Thyroid gland (tissue), 4 donors: ENCODE measurements at regions not wholly inside any gene's neighbourhood (a gene's known extent, or its start where the extent isn't known, plus 50 kb on each side); places are given as distances from the start of the nearest gene placed in this dataset.

Source experiments
- DNase-seq, 2 donors: peaks; one replicate each; pipeline ENCODE4 v3.0.0-alpha.2; 2019
- H3K27ac ChIP-seq, 3 donors: fragments of 200-600 bp; sonication (generic); 1 replicate in 2 of 3; 2 replicates in 1 of 3; pipeline ENCODE4 v1.5.1; 2016 to 2019; ENCODE audit warnings: mild to moderate bottlenecking in 1 of 3, moderate library complexity in 1 of 3
- H3K27me3 ChIP-seq: fragments of 200-600 bp; sonication (generic); one replicate; pipeline ENCODE4 v1.5.1; 2019
- H3K36me3 ChIP-seq, 2 donors: fragments of 200-600 bp; sonication (generic); one replicate each; pipeline ENCODE4 v1.5.1; 2016 to 2019
- H3K4me1 ChIP-seq, 2 donors: fragments of 200-600 bp; sonication (generic); one replicate each; pipeline ENCODE4 v1.5.1; 2017 to 2019
- H3K4me3 ChIP-seq, 3 donors: fragments of 200-600 bp; sonication (generic); replicated peaks in 1 of 3; 1 replicate in 2 of 3; 2 replicates in 1 of 3; pipeline ENCODE4 v1.5.1; 2016; ENCODE audit warnings: mild to moderate bottlenecking in 1 of 3
- H3K9me3 ChIP-seq: fragments of 200-600 bp; sonication (generic); one replicate; pipeline ENCODE4 v1.5.1; 2017
- POLR2A ChIP-seq, 2 donors: fragments of 450-650 bp; IDR thresholded peaks; one replicate each; pipeline ENCODE4 v1.6.1; 2017; ENCODE audit warnings: antibody characterized with exemption in 2 of 2, mild to moderate bottlenecking in 2 of 2, moderate library complexity in 1 of 2
- WGBS, 2 donors: methylation state at CpG; one replicate each; pipeline ENCODE4 v1.1.5; 2017; 5-methylcytosine and 5-hydroxymethylcytosine counted together
- intact Hi-C: fragments of 100-400 bp; cut with DNase I; formaldehyde crosslinking; loops from one replicate; pipeline ENCODE4 v1.15.1; 2023
- TF ChIP-seq, protein P1 (sequence below), 6 experiments: fragments of 200-600 bp in 3 of 6; fragments of 450-650 bp in 3 of 6; sonication (generic) in 3 of 6; IDR thresholded peaks; one replicate each; pipeline ENCODE4 v1.5.1; 2016 to 2019; ENCODE audit warnings: antibody characterized with exemption in 6 of 6, mild to moderate bottlenecking in 2 of 6, inconsistent platforms in 1 of 6, moderate library complexity in 1 of 6

DNA sequence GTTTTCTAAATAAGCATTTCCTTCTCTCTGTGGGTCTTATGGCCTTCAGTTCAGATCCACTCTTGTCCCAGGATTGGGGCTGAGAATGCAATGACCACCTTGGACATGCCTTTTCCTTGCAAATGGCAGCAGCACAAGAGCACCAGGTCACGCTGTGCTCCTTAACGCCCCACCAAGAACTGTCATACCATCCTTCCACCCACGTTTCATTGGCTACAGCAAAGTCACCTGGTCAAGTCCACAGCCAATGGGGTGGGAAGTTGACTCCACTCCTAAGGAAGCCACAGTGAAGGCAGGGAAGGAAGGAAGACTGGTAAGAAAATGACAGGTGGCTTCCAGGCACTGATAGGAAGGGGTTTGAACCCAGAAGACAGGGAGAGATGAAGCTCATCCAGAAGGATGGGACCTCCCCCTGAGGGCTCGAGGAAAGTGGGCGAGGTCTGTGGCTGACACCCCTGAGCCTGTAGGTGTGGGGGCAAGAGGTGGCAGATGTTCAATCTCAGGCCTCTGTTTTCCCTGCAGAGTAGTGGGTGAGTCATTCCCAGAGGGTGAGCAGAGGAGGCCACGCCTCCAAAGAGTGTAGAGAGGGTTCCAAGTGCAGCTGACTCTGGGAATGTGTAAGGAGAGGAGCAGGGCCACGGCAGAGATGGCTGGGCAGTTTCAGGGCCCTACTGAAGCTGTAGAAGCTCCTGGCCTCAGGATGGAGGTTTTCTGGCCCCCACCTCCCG is 113.5 kb upstream of the VRK1 start:
- H3K27me3 ChIP-seq = no peaks in the 10 kb centered on the region
- H3K9me3 ChIP-seq = no peaks in the 10 kb centered on the region
- intact Hi-C loops = no loop called here
- H3K4me3 ChIP-seq = no peak overlapping the region
- no peak for DNase-seq
- H3K27ac ChIP-seq = no peak overlapping the region
- TF ChIP-seq POLR2A (IDR thresholded peaks at IDR 0.05) = no peak
- TF ChIP-seq, protein P1, sequence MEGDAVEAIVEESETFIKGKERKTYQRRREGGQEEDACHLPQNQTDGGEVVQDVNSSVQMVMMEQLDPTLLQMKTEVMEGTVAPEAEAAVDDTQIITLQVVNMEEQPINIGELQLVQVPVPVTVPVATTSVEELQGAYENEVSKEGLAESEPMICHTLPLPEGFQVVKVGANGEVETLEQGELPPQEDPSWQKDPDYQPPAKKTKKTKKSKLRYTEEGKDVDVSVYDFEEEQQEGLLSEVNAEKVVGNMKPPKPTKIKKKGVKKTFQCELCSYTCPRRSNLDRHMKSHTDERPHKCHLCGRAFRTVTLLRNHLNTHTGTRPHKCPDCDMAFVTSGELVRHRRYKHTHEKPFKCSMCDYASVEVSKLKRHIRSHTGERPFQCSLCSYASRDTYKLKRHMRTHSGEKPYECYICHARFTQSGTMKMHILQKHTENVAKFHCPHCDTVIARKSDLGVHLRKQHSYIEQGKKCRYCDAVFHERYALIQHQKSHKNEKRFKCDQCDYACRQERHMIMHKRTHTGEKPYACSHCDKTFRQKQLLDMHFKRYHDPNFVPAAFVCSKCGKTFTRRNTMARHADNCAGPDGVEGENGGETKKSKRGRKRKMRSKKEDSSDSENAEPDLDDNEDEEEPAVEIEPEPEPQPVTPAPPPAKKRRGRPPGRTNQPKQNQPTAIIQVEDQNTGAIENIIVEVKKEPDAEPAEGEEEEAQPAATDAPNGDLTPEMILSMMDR (IDR thresholded peaks at IDR 0.05) = no peak
- H3K4me1 ChIP-seq = no peaks in the 10 kb centered on the region
- WGBS, 2 donors = 76% methylated on average over 8 of the region's 8 CpGs
- no peaks in the 10 kb centered on the region for H3K36me3 ChIP-seq

DNA sequence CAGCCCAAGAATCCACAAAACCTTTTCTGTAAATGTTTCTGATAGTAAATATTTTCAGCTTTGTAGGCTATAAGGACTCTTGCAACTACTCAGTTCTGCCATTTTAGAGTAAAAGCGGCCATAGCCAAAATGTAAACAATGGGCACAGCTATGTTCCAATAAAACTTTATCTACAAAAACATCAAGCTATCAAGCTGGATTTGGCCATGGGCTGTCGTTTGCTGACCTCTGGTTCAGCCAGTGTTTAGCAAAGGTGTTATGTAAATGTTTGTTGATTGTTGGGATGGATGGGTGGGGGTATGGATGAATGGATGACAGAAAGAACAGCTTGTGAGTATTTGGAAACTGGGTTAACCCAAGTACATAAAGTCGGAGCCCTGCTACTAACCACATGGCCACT is 111.1 kb upstream of the VRK1 start:
- WGBS, 2 donors = 66 to 67% methylated on average over 3 of the region's 3 CpGs
- H3K9me3 ChIP-seq = no peaks in the 10 kb centered on the region
- no peaks in the 10 kb centered on the region for H3K27me3 ChIP-seq
- intact Hi-C loops = no loop called here
- H3K27ac ChIP-seq = no peak overlapping the region
- H3K4me3 ChIP-seq = no peak overlapping the region
- H3K36me3 ChIP-seq = no peaks in the 10 kb centered on the region
- no peak for DNase-seq
- no peaks in the 10 kb centered on the region for H3K4me1 ChIP-seq
- TF ChIP-seq POLR2A (IDR thresholded peaks at IDR 0.05) = no peak
- TF ChIP-seq, protein P1 (IDR thresholded peaks at IDR 0.05) = no peak

DNA sequence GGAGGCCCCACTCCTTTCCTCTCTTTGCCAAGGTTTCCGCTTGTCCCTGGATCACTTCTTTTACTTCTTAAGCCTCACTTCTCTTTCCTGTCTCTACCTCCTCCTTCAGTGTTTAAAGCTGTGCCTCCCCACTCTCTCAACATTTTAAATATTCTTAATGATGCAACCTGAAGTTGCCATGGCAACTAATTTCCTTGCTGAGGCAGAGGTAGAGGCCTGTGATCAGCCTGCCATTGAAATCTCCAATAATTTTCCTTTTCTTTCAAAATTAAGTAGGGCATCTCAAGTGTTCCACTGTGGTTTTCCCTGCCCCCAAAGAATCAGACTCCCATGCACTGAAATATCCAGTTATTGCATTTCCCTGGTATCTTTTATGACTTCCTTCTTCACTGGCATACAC is 108.6 kb upstream of the VRK1 start:
- H3K4me1 ChIP-seq = no peaks in the 10 kb centered on the region
- H3K9me3 ChIP-seq = no peaks in the 10 kb centered on the region
- TF ChIP-seq, protein P1 (IDR thresholded peaks at IDR 0.05) = no peak
- TF ChIP-seq POLR2A (IDR thresholded peaks at IDR 0.05) = no peak
- DNase-seq = no peak
- H3K27ac ChIP-seq = no peak overlapping the region
- no peaks in the 10 kb centered on the region for H3K36me3 ChIP-seq
- intact Hi-C loops = no loop called here
- no peak overlapping the region for H3K4me3 ChIP-seq
- H3K27me3 ChIP-seq = no peaks in the 10 kb centered on the region
- 60 to 75% methylated on average over 1 of the region's 1 CpG for WGBS, 2 donors

DNA sequence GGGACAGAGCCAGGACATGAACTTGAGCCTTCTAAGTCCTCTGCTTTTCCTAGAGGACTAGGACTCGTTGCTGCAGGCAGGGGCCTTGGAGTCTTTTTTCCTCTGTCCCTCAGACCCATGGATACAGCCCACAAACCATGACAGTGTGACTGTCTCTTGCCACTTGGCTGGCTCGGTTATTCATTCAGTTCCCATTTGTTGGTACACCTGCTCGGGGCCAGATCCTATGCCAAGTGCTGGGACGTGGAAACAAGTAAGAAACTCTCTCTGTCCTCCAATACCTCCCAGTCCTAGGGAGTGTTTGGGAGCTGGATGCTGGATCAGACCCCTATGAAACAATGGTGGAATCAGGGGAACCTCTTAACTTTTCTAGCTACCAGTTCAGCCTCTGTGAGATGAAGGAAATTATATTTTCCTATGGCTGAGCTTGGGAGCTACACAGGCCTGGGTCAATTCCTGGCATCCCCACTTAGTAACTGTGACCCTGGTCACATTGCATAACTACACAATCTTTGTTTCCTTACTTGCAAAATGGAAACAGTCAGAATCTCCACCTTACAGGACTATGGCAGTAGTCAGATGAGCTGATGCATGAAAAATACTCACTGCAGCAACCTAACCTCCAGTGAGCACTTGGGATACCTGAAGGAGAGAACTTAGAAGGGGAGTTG is 106.3 kb upstream of the VRK1 start:
- Histone ChIP-seq H3K4me1 (no peaks in the 10 kb centered on the region), H3K36me3 (no peaks in the 10 kb centered on the region), H3K9me3 (no peaks in the 10 kb centered on the region), H3K4me3 (no peak overlapping the region), H3K27me3 (no peaks in the 10 kb centered on the region), H3K27ac (no peak overlapping the region)
- DNase-seq = no peak
- intact Hi-C loops = no loop called here
- WGBS, 2 donors = 69 to 79% methylated on average over 4 of the region's 4 CpGs
- TF ChIP-seq POLR2A (IDR thresholded peaks at IDR 0.05) = no peak
- TF ChIP-seq, protein P1 (IDR thresholded peaks at IDR 0.05) = no peak

- H3K27me3 ChIP-seq = no peaks in the 10 kb centered on the region
- no peak overlapping the region for H3K27ac ChIP-seq
- no peak for TF ChIP-seq POLR2A (IDR thresholded peaks at IDR 0.05)
- TF ChIP-seq, protein P1 (IDR thresholded peaks at IDR 0.05) = no peak
- DNase-seq = no peak
- no peak overlapping the region for H3K4me3 ChIP-seq
- intact Hi-C loops = no loop called here
- H3K4me1 ChIP-seq = no peaks in the 10 kb centered on the region
- H3K9me3 ChIP-seq = no peaks in the 10 kb centered on the region
- WGBS, 2 donors = 27 to 32% methylated on average over 3 to 4 of the region's 4 CpGs
- H3K36me3 ChIP-seq = no peaks in the 10 kb centered on the region
Measured at GRCh38 chr14:96693252-96693820, 103.8 kb upstream of the VRK1 start.
